Peyer's patch (tissue), 4 donors: ENCODE measurements at regions not wholly inside any gene's neighbourhood (a gene's known extent, or its start where the extent isn't known, plus 50 kb on each side); places are given as distances from the start of the nearest gene placed in this dataset.

Source experiments
- POLR2A ChIP-seq, 2 donors: fragments of 450-650 bp; IDR thresholded peaks; one replicate each; pipeline ENCODE4 v1.5.1; 2017; ENCODE audit warnings: antibody characterized with exemption in 2 of 2, mild to moderate bottlenecking in 2 of 2, moderate library complexity in 2 of 2
- TF ChIP-seq, protein P1 (sequence below), 6 experiments: fragments of 450-650 bp in 4 of 6; fragments of 200-600 bp in 2 of 6; sonication (generic) in 1 of 6; IDR thresholded peaks; one replicate each; pipeline ENCODE4 v1.5.1; 2017 to 2019; ENCODE audit warnings: antibody characterized with exemption in 6 of 6, mild to moderate bottlenecking in 3 of 6, moderate library complexity in 1 of 6

DNA sequence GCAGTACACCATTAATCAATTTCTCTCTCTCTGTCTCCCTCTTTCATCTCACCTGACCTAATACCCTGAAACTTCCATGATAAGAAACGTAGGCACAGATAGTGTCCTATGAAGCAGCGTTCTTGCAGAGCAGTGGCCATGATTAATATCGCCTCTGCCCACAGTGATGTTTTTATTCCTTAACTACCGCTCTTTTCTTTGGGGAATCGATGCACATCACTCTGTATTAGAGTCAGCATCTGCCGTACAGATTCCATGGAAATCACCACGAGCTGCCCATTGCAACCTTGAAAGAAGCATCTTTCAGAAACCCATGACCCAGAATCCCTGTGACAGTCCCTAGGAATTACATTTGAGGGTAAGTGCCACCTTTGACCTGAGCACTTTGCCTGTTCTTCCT, 152.0 kb upstream of the ECI2 start:
- TF ChIP-seq, protein P1, sequence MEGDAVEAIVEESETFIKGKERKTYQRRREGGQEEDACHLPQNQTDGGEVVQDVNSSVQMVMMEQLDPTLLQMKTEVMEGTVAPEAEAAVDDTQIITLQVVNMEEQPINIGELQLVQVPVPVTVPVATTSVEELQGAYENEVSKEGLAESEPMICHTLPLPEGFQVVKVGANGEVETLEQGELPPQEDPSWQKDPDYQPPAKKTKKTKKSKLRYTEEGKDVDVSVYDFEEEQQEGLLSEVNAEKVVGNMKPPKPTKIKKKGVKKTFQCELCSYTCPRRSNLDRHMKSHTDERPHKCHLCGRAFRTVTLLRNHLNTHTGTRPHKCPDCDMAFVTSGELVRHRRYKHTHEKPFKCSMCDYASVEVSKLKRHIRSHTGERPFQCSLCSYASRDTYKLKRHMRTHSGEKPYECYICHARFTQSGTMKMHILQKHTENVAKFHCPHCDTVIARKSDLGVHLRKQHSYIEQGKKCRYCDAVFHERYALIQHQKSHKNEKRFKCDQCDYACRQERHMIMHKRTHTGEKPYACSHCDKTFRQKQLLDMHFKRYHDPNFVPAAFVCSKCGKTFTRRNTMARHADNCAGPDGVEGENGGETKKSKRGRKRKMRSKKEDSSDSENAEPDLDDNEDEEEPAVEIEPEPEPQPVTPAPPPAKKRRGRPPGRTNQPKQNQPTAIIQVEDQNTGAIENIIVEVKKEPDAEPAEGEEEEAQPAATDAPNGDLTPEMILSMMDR (IDR thresholded peaks at IDR 0.05), result no peak
- no peak for TF ChIP-seq POLR2A (IDR thresholded peaks at IDR 0.05)
